Upper lobe of right lung (tissue), 1 donor: ENCODE measurements at regions not wholly inside any gene's neighbourhood (a gene's known extent, or its start where the extent isn't known, plus 50 kb on each side); places are given as distances from the start of the nearest gene placed in this dataset.

Experiments used
- ATAC-seq: fragments of 200-7000 bp; cut with Tn5 transposase; one replicate; pipeline ENCODE4 v1.9.1; 2020; ENCODE audit warnings: mild to moderate bottlenecking, moderate library complexity
- DNase-seq: peaks from one replicate; pipeline ENCODE4 v3.0.0-alpha.2; 2020
- H3K27ac ChIP-seq: fragments of 200-600 bp; one replicate; pipeline ENCODE4 v1.8.0; 2022
- H3K27me3 ChIP-seq: fragments of 200-600 bp; one replicate; pipeline ENCODE4 v1.8.0; 2022; ENCODE audit warnings: mild to moderate bottlenecking
- H3K36me3 ChIP-seq: fragments of 200-600 bp; one replicate; pipeline ENCODE4 v1.8.0; 2022
- H3K4me1 ChIP-seq: fragments of 200-600 bp; one replicate; pipeline ENCODE4 v1.8.0; 2022
- H3K4me3 ChIP-seq: fragments of 200-600 bp; one replicate; pipeline ENCODE4 v1.8.0; 2022; ENCODE audit warnings: mild to moderate bottlenecking
- H3K9me3 ChIP-seq: fragments of 200-600 bp; one replicate; pipeline ENCODE4 v1.8.0; 2022
- intact Hi-C: fragments of 100-400 bp; cut with DNase I; formaldehyde crosslinking; loops from one replicate; pipeline ENCODE4 v1.11.0; 2022
- TF ChIP-seq, protein P1 (sequence below): fragments of 200-600 bp; IDR thresholded peaks from one replicate; pipeline ENCODE4 v1.8.0; 2022; ENCODE audit warnings: antibody characterized with exemption
- donor health status: DM: no; HTN: yes; CAD: no; lungs with severe emphysema.

GRCh38 chr11:80782135-80782885 lies 1341.5 kb upstream of the TENM4 start:
- ATAC-seq (no peak), DNase-seq (no peak)
- Histone ChIP-seq H3K27ac (no peak overlapping the region), H3K36me3 (no peaks in the 10 kb centered on the region), H3K4me1 (no peaks in the 10 kb centered on the region), H3K9me3 (no peaks in the 10 kb centered on the region), H3K27me3 (no peaks in the 10 kb centered on the region), H3K4me3 (no peak overlapping the region)
- intact Hi-C loops = no loop called here
- TF ChIP-seq, protein P1, sequence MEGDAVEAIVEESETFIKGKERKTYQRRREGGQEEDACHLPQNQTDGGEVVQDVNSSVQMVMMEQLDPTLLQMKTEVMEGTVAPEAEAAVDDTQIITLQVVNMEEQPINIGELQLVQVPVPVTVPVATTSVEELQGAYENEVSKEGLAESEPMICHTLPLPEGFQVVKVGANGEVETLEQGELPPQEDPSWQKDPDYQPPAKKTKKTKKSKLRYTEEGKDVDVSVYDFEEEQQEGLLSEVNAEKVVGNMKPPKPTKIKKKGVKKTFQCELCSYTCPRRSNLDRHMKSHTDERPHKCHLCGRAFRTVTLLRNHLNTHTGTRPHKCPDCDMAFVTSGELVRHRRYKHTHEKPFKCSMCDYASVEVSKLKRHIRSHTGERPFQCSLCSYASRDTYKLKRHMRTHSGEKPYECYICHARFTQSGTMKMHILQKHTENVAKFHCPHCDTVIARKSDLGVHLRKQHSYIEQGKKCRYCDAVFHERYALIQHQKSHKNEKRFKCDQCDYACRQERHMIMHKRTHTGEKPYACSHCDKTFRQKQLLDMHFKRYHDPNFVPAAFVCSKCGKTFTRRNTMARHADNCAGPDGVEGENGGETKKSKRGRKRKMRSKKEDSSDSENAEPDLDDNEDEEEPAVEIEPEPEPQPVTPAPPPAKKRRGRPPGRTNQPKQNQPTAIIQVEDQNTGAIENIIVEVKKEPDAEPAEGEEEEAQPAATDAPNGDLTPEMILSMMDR = no peak

DNA sequence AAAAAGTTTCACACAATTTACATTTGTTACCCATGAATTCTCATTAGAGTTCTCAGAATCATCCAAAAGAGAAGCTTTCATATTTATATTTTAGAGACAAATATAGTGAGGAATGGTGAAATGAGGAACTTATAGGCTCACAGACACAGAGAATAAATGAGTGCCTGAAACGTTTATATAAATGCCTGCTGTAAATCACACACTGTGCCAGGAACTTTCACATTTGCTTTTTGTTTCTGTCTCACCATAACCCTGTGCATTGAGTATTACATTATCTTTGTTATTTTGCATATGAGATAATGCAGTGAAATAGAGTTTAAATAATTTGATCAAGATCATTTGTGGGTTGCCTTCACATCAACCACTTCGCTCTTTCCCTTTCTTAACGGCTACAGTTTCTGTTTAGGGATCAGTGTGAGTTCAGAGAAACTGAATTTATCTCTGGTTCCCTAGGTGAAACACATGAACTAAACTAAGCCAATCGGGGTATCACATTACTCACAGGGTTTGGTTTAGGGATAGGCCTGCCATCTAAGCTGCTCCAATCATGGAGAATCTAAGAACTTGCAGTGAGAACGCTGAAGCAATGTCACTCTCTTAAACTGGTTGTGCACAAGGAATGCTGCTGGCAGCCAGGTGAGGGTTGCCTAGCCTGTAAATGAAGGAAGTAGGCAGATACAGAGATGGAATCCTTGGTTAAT lies 1339.2 kb upstream of the TENM4 start:
- H3K27me3 ChIP-seq = no peaks in the 10 kb centered on the region
- TF ChIP-seq, protein P1 = no peak
- DNase-seq (no peak), ATAC-seq (no peak)
- H3K27ac ChIP-seq = no peak overlapping the region
- H3K4me1 ChIP-seq = no peaks in the 10 kb centered on the region
- no peaks in the 10 kb centered on the region for H3K9me3 ChIP-seq
- H3K36me3 ChIP-seq = no peaks in the 10 kb centered on the region
- H3K4me3 ChIP-seq = no peak overlapping the region
- intact Hi-C loops = no loop called here

DNA sequence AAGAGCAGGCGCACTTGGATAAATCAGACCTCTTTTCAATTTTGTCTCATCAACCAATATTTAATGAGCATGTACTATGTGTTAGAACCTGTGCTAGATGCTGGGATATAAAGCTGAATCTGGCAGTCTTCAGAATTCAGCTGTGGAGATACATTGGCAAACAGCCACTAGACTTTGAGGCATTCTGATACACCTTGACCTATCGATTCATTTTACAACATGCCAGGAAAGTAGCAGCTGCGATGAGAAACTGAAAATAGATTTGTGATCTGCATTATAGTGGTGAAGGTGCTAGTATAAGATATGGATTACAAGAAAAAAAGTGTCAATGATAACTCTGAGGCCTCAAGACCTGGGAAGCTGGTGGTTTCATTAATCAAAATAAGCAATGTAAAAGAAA lies 1338.1 kb upstream of the TENM4 start:
- Histone ChIP-seq H3K4me1 (no peaks in the 10 kb centered on the region), H3K27ac (no peak overlapping the region), H3K36me3 (no peaks in the 10 kb centered on the region), H3K27me3 (no peaks in the 10 kb centered on the region), H3K9me3 (no peaks in the 10 kb centered on the region), H3K4me3 (no peak overlapping the region)
- TF ChIP-seq, protein P1 = no peak
- intact Hi-C loops = no loop called here
- no peak for DNase-seq
- no peak for ATAC-seq

GRCh38 chr11:80778432-80778831 lies 1337.6 kb upstream of the TENM4 start:
- DNase-seq (no peak), ATAC-seq (no peak)
- intact Hi-C loops = no loop called here
- Histone ChIP-seq H3K4me3 (no peak overlapping the region), H3K27ac (no peak overlapping the region), H3K4me1 (no peaks in the 10 kb centered on the region), H3K9me3 (no peaks in the 10 kb centered on the region), H3K27me3 (no peaks in the 10 kb centered on the region), H3K36me3 (no peaks in the 10 kb centered on the region)
- TF ChIP-seq, protein P1 = no peak

GRCh38 chr11:80773919-80774318 lies 1333.1 kb upstream of the TENM4 start:
- intact Hi-C loops = no loop called here
- Histone ChIP-seq H3K27ac (no peak overlapping the region), H3K36me3 (no peaks in the 10 kb centered on the region), H3K4me1 (no peaks in the 10 kb centered on the region), H3K27me3 (no peaks in the 10 kb centered on the region), H3K9me3 (peaks cover 3% of the 10 kb centered on the region), H3K4me3 (no peak overlapping the region)
- DNase-seq (no peak), ATAC-seq (no peak)
- TF ChIP-seq, protein P1 = no peak
